ENCODE measurements at regions not wholly inside any gene's neighbourhood (a gene's known extent, or its start where the extent isn't known, plus 50 kb on each side); places are given as distances from the start of the nearest gene placed in this dataset.

DNA sequence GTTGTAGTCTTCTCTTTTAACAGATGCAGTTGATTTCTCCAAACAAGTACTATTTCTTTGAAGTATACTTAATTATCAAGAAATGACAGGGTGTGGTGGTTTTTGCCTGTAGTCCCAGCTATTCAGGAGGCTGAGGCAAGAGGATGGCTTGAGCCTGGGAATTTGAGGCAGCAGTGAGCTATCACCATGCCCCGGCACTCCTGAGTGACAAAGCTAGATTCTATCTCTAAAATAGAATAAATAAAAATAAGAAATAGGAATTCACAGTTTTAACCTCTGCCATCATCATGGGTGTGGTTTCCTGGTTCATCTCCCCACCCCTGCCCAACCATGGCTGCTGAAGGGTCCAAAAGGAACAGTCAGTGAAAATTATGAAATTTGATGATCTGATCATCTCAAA lies 290.2 kb upstream of the FLRT2 start:
- DNase-seq, result no peak
- 65 to 89% methylated on average over 1 of the region's 1 CpG for WGBS, 2 donors
- ATAC-seq (ENCODE audit: insufficient read depth, low FRiP score), result no peak

DNA sequence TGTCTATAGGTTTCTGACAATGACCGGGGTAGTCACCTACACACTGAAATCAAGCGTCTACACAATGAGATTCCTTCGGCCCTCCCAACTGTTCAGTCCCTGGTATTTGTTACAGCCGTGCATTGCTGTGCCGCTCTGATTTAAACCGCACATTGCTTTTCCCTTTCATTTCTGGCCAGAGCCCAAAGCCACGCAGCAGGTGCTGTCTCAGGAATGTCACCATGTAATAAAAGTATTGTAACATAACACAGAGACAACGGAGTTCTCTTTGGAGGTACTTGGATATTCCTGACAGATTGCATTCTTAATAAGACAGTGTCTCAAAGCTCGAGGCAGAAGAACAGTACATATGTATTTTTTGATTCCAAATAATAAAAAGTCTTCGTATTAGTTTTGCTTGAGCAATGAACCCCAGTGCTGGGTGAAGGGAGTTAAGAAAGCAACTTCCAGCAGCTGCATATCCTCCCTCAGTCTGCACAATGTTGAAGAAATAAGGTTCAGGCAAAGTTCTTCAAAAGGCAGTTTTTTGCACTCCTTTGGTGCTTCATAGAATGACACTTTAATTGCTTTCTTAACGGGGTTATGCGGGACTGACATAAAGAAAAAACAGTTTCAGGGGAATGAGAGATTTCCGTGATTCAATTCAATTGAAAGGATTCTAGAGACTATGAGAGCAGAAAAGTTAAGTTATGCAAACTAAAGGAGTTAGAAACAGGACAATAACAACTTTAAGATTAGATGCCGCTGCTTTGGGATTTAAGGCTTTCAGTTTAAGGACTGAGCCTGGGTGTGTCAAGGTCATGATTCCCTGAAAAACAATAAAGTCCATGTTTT lies 288.7 kb upstream of the FLRT2 start:
- Histone ChIP-seq H3K27me3 (ENCODE audit: control insufficient read depth in 3 of 3, insufficient read depth in 3 of 3, low read length in 2 of 3) (peaks cover 0 to 2% (median 0%) of the 10 kb centered on the region in 3 donors), H3K36me3 (ENCODE audit: control insufficient read depth in 4 of 4, insufficient read depth in 4 of 4, low read length in 4 of 4) (no peaks in the 10 kb centered on the region), H3K4me1 (ENCODE audit: control insufficient read depth in 5 of 5, insufficient read depth in 5 of 5, low read length in 5 of 5) (no peaks in the 10 kb centered on the region), H3K9me3 (ENCODE audit: control insufficient read depth in 4 of 4, insufficient read depth in 3 of 4, low read length in 3 of 4) (no peaks in the 10 kb centered on the region), H3K27ac (ENCODE audit: low read depth in 1 of 2, low read length in 1 of 2) (no peak overlapping the region), H3K9ac (ENCODE audit: insufficient read depth in 1 of 2, low read length in 2 of 2) (no peak overlapping the region), H3K4me3 (no peak overlapping the region)
- TF ChIP-seq, protein P1, sequence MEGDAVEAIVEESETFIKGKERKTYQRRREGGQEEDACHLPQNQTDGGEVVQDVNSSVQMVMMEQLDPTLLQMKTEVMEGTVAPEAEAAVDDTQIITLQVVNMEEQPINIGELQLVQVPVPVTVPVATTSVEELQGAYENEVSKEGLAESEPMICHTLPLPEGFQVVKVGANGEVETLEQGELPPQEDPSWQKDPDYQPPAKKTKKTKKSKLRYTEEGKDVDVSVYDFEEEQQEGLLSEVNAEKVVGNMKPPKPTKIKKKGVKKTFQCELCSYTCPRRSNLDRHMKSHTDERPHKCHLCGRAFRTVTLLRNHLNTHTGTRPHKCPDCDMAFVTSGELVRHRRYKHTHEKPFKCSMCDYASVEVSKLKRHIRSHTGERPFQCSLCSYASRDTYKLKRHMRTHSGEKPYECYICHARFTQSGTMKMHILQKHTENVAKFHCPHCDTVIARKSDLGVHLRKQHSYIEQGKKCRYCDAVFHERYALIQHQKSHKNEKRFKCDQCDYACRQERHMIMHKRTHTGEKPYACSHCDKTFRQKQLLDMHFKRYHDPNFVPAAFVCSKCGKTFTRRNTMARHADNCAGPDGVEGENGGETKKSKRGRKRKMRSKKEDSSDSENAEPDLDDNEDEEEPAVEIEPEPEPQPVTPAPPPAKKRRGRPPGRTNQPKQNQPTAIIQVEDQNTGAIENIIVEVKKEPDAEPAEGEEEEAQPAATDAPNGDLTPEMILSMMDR (IDR thresholded peaks at IDR 0.05; ENCODE audit: control extremely low read depth, extremely low read depth), result no peak
- ATAC-seq (ENCODE audit: insufficient read depth, low FRiP score) (no peak), DNase-seq (no peak)
- WGBS, 2 donors, result 80 to 82% methylated on average over 14 of the region's 14 CpGs

More for the DNA sequence above, 290.2 kb upstream of the FLRT2 start:
- Histone ChIP-seq H3K4me1 (ENCODE audit: control insufficient read depth in 5 of 5, insufficient read depth in 5 of 5, low read length in 5 of 5) (no peaks in the 10 kb centered on the region), H3K9me3 (ENCODE audit: control insufficient read depth in 4 of 4, insufficient read depth in 3 of 4, low read length in 3 of 4) (no peaks in the 10 kb centered on the region), H3K9ac (ENCODE audit: insufficient read depth in 1 of 2, low read length in 2 of 2) (no peak overlapping the region), H3K36me3 (ENCODE audit: control insufficient read depth in 4 of 4, insufficient read depth in 4 of 4, low read length in 4 of 4) (no peaks in the 10 kb centered on the region), H3K4me3 (no peak overlapping the region), H3K27me3 (ENCODE audit: control insufficient read depth in 3 of 3, insufficient read depth in 3 of 3, low read length in 2 of 3) (peaks cover 0 to 2% (median 0%) of the 10 kb centered on the region in 3 donors), H3K27ac (ENCODE audit: low read depth in 1 of 2, low read length in 1 of 2) (no peak overlapping the region)
- TF ChIP-seq, protein P1 (IDR thresholded peaks at IDR 0.05; ENCODE audit: control extremely low read depth, extremely low read depth), result no peak

DNA sequence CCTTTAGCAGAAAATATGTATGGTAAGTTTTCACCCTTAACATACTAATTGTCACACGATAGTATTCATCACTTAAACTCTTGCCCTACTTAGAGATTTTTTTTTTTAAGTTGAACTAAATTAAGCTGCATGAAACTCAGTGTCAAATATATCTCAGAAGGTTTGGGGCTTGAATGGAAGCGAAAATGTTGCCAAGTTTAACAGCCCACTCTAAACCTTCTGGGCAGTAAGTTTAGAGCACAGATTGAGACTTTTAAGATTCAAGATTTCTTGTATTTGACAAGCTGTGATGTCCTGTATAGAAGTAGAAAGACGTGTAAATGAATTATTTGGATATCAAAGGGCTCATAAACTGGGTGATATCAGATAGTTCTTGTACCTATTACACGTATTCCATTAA lies 287.3 kb upstream of the FLRT2 start:
- no peak overlapping the region for H3K9ac ChIP-seq (ENCODE audit: insufficient read depth in 1 of 2, low read length in 2 of 2)
- peaks cover 0 to under 1% (median 0%) of the 10 kb centered on the region in 3 donors for H3K27me3 ChIP-seq (ENCODE audit: control insufficient read depth in 3 of 3, insufficient read depth in 3 of 3, low read length in 2 of 3)
- no peaks in the 10 kb centered on the region for H3K36me3 ChIP-seq (ENCODE audit: control insufficient read depth in 4 of 4, insufficient read depth in 4 of 4, low read length in 4 of 4)
- no peak for DNase-seq
- no peaks in the 10 kb centered on the region for H3K9me3 ChIP-seq (ENCODE audit: control insufficient read depth in 4 of 4, insufficient read depth in 3 of 4, low read length in 3 of 4)
- no peaks in the 10 kb centered on the region for H3K4me1 ChIP-seq (ENCODE audit: control insufficient read depth in 5 of 5, insufficient read depth in 5 of 5, low read length in 5 of 5)
- ATAC-seq (ENCODE audit: insufficient read depth, low FRiP score), result no peak
- WGBS, 2 donors, result 85 to 87% methylated on average over 4 of the region's 4 CpGs
- TF ChIP-seq, protein P1 (IDR thresholded peaks at IDR 0.05; ENCODE audit: control extremely low read depth, extremely low read depth), result no peak
- H3K27ac ChIP-seq (ENCODE audit: low read depth in 1 of 2, low read length in 1 of 2), result no peak overlapping the region
- H3K4me3 ChIP-seq, result no peak overlapping the region
